ENCODE measurements at regions not wholly inside any gene's neighbourhood (a gene's known extent, or its start where the extent isn't known, plus 50 kb on each side); places are given as distances from the start of the nearest gene placed in this dataset.

DNA sequence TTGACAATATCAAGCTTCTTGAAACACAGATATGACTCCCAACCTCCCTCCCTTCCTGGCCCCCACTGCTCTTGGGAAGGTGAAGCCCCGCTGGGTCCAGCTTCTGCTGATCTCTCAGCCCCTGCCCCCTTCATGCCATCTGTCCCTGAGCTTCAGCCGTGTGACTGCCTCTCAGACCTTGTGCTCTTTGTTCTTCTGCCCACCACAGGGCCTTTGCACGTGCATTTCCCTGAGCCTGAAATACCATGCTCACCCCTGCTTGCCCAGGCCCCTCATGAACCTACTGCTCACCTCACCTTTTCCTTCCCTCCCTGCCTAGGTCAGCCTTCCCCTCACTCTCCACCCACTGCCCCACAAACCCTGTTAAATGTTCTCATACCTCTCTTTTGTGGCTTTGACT, 241.7 kb upstream of the PMEPA1 start:
- Histone ChIP-seq H3K36me3 (replicated peaks; ENCODE audit: low read depth, low read length) (no peaks in the 10 kb centered on the region), H3K4me3 (ENCODE audit: low read length) (no peak overlapping the region), H3K4me2 (ENCODE audit: low read length) (no peak overlapping the region), H3K9me3 (ENCODE audit: insufficient read depth, low read length) (no peaks in the 10 kb centered on the region; the same call in 1 of the 2 replicates), H3K9ac (ENCODE audit: low read length) (no peak overlapping the region), H3K79me2 (ENCODE audit: low read length) (no peaks in the 10 kb centered on the region), H2AFZ (ENCODE audit: low read depth, low read length) (no peak overlapping the region), H3K27me3 (ENCODE audit: low read depth, low read length) (peaks cover 25% of the 10 kb centered on the region), H3K4me1 (ENCODE audit: low read length) (no peaks in the 10 kb centered on the region), H4K20me1 (ENCODE audit: insufficient read depth, low read length) (no peaks in the 10 kb centered on the region), H3K27ac (ENCODE audit: low read length) (no peak overlapping the region)
- TF ChIP-seq CTCF (IDR thresholded peaks at IDR 0.05; ENCODE audit: low read depth, low read length) (no peak), EZH2phosphoT487 (IDR thresholded peaks at IDR 0.05; ENCODE audit: low read depth) (no peak)

- Histone ChIP-seq H3K9ac (ENCODE audit: low read length) (no peak overlapping the region), H4K20me1 (ENCODE audit: insufficient read depth, low read length) (no peaks in the 10 kb centered on the region), H3K36me3 (replicated peaks; ENCODE audit: low read depth, low read length) (no peaks in the 10 kb centered on the region), H3K27ac (ENCODE audit: low read length) (no peak overlapping the region), H3K4me3 (ENCODE audit: low read length) (no peak overlapping the region), H3K79me2 (ENCODE audit: low read length) (no peaks in the 10 kb centered on the region), H3K27me3 (ENCODE audit: low read depth, low read length) (peaks cover 25% of the 10 kb centered on the region; the same call in 1 of the 2 replicates), H2AFZ (ENCODE audit: low read depth, low read length) (no peak overlapping the region), H3K9me3 (ENCODE audit: insufficient read depth, low read length) (no peaks in the 10 kb centered on the region; the same call in 1 of the 2 replicates), H3K4me2 (ENCODE audit: low read length) (no peak overlapping the region), H3K4me1 (ENCODE audit: low read length) (no peaks in the 10 kb centered on the region)
- TF ChIP-seq CTCF (IDR thresholded peaks at IDR 0.05; ENCODE audit: low read depth, low read length) (no peak), EZH2phosphoT487 (IDR thresholded peaks at IDR 0.05; ENCODE audit: low read depth) (no peak)
Measured at GRCh38 chr20:57950764-57951485, 241.1 kb upstream of the PMEPA1 start.

- Histone ChIP-seq H3K4me1 (ENCODE audit: low read length) (no peaks in the 10 kb centered on the region), H3K4me3 (ENCODE audit: low read length) (no peak overlapping the region), H3K4me2 (ENCODE audit: low read length) (no peak overlapping the region), H3K27ac (ENCODE audit: low read length) (no peak overlapping the region), H4K20me1 (ENCODE audit: insufficient read depth, low read length) (no peaks in the 10 kb centered on the region), H3K27me3 (ENCODE audit: low read depth, low read length) (peaks cover 20% of the 10 kb centered on the region; the same call in 1 of the 2 replicates), H3K9me3 (ENCODE audit: insufficient read depth, low read length) (no peaks in the 10 kb centered on the region), H3K36me3 (replicated peaks; ENCODE audit: low read depth, low read length) (no peaks in the 10 kb centered on the region), H2AFZ (ENCODE audit: low read depth, low read length) (no peak overlapping the region), H3K9ac (ENCODE audit: low read length) (no peak overlapping the region), H3K79me2 (ENCODE audit: low read length) (no peaks in the 10 kb centered on the region)
- TF ChIP-seq EZH2phosphoT487 (IDR thresholded peaks at IDR 0.05; ENCODE audit: low read depth) (no peak), CTCF (IDR thresholded peaks at IDR 0.05; ENCODE audit: low read depth, low read length) (no peak)
Measured at GRCh38 chr20:57948180-57948955, 238.6 kb upstream of the PMEPA1 start.

DNA sequence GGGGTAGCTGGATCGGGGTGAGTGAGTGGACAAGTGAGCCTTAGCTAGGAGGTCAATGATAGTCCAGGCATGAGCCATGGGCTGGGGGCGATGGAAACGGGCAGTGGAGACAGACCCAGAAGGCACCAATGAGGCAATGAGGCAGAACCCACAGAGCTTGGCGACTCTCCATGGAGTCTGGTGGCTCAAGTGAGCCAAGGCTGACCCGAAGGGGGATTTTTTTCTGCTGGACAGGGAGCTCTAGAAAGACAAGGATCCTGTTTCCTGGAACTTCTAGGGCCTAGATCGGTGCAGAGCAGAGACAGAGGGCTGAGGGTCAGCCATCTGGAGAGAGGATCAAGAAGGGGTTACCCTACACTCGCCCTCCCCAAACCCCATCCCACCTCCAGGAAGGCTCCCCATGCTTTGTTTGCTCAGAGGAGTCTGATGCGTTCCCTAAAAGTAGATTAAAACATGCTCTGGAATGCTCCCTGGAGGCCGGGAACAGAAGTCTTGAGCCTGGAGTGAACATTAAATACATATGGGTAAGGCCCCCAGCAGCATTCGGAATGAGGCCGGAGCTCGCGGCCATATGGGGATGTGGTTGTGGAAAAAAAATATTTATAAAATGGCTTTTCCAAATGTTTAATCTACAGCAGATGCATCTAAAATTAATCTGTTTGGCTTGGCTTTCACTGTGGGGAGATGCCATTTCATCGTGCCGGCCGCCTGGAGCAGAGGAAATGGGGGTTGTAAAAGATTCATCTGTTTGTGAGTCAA, 237.8 kb upstream of the PMEPA1 start:
- H3K9ac ChIP-seq (ENCODE audit: low read length), result no peak overlapping the region
- no peak overlapping the region for H2AFZ ChIP-seq (ENCODE audit: low read depth, low read length)

More for the DNA sequence above, 237.8 kb upstream of the PMEPA1 start:
- H3K27ac ChIP-seq (ENCODE audit: low read length), result no peak overlapping the region
- no peaks in the 10 kb centered on the region for H3K36me3 ChIP-seq (replicated peaks; ENCODE audit: low read depth, low read length)
- no peak overlapping the region for H3K4me3 ChIP-seq (ENCODE audit: low read length)
- no peak overlapping the region for H3K4me2 ChIP-seq (ENCODE audit: low read length)
- TF ChIP-seq EZH2phosphoT487 (IDR thresholded peaks at IDR 0.05; ENCODE audit: low read depth) (no peak), CTCF (IDR thresholded peaks at IDR 0.05; ENCODE audit: low read depth, low read length) (no peak)
- H3K4me1 ChIP-seq (ENCODE audit: low read length), result no peaks in the 10 kb centered on the region
- no peaks in the 10 kb centered on the region for H4K20me1 ChIP-seq (ENCODE audit: insufficient read depth, low read length)
- H3K9me3 ChIP-seq (ENCODE audit: insufficient read depth, low read length), result no peaks in the 10 kb centered on the region
- no peaks in the 10 kb centered on the region for H3K79me2 ChIP-seq (ENCODE audit: low read length)
- H3K27me3 ChIP-seq (ENCODE audit: low read depth, low read length), result peaks cover 23% of the 10 kb centered on the region; the same call in 1 of the 2 replicates
